ENCODE measurements at regions not wholly inside any gene's neighbourhood (a gene's known extent, or its start where the extent isn't known, plus 50 kb on each side); places are given as distances from the start of the nearest gene placed in this dataset.
"Not testable (repeated sequence)": the region's sequence is repeated elsewhere in the genome, so short reads cannot be mapped to it uniquely, and the experiment has no call there.

GRCh38 chr16:33680791-33681190 is 221.4 kb downstream of the TP53TG3F start:
- H3K27me3 ChIP-seq; H3K9me3 ChIP-seq (replicated peaks); H3K36me3 ChIP-seq; H3K4me3 ChIP-seq; H3K4me1 ChIP-seq; H3K27ac ChIP-seq; DNase-seq: not testable (repeated sequence)

- not testable (repeated sequence) for H3K27me3 ChIP-seq; DNase-seq; H3K27ac ChIP-seq; H3K4me3 ChIP-seq; H3K36me3 ChIP-seq; H3K4me1 ChIP-seq; H3K9me3 ChIP-seq (replicated peaks)
These were observed 240.9 kb downstream of the TP53TG3F start for GRCh38 chr16:33700320-33700719.

GRCh38 chr16:33706845-33707590 is 247.6 kb downstream of the TP53TG3F start:
- H3K4me3 ChIP-seq; H3K9me3 ChIP-seq (replicated peaks); H3K27ac ChIP-seq; H3K4me1 ChIP-seq; H3K27me3 ChIP-seq; H3K36me3 ChIP-seq; DNase-seq: not testable (repeated sequence)

- H3K4me3 ChIP-seq; DNase-seq; H3K36me3 ChIP-seq; H3K27ac ChIP-seq; H3K27me3 ChIP-seq; H3K9me3 ChIP-seq (replicated peaks); H3K4me1 ChIP-seq: not testable (repeated sequence)
These were observed 248.2 kb downstream of the TP53TG3F start for GRCh38 chr16:33707591-33707934.

GRCh38 chr16:33709856-33710695 is 250.7 kb downstream of the TP53TG3F start:
- not testable (repeated sequence) for H3K4me1 ChIP-seq; H3K36me3 ChIP-seq; H3K27me3 ChIP-seq; H3K9me3 ChIP-seq (replicated peaks); DNase-seq; H3K4me3 ChIP-seq; H3K27ac ChIP-seq

- not testable (repeated sequence) for H3K4me1 ChIP-seq; DNase-seq; H3K9me3 ChIP-seq (replicated peaks); H3K27me3 ChIP-seq; H3K4me3 ChIP-seq; H3K36me3 ChIP-seq; H3K27ac ChIP-seq
These were observed 251.3 kb downstream of the TP53TG3F start for GRCh38 chr16:33710696-33711087.

- H3K4me1 ChIP-seq; H3K4me3 ChIP-seq; H3K36me3 ChIP-seq; H3K27ac ChIP-seq; H3K9me3 ChIP-seq (replicated peaks); H3K27me3 ChIP-seq; DNase-seq: not testable (repeated sequence)
These were observed 252.2 kb downstream of the TP53TG3F start for GRCh38 chr16:33711616-33712015.

- DNase-seq; H3K4me3 ChIP-seq; H3K9me3 ChIP-seq (replicated peaks); H3K4me1 ChIP-seq; H3K27me3 ChIP-seq; H3K27ac ChIP-seq; H3K36me3 ChIP-seq: not testable (repeated sequence)
These were observed 252.9 kb downstream of the TP53TG3F start for GRCh38 chr16:33712308-33712707.

- not testable (repeated sequence) for H3K27me3 ChIP-seq; H3K9me3 ChIP-seq (replicated peaks); DNase-seq; H3K4me3 ChIP-seq; H3K27ac ChIP-seq; H3K4me1 ChIP-seq; H3K36me3 ChIP-seq
These were observed 253.7 kb downstream of the TP53TG3F start for GRCh38 chr16:33712851-33713709.

GRCh38 chr16:33713710-33714538 is 254.5 kb downstream of the TP53TG3F start:
- not testable (repeated sequence) for H3K4me3 ChIP-seq; DNase-seq; H3K27ac ChIP-seq; H3K4me1 ChIP-seq; H3K36me3 ChIP-seq; H3K27me3 ChIP-seq; H3K9me3 ChIP-seq (replicated peaks)

GRCh38 chr16:33731167-33731566 is 271.8 kb downstream of the TP53TG3F start:
- not testable (repeated sequence) for H3K27me3 ChIP-seq; H3K9me3 ChIP-seq (replicated peaks); H3K4me3 ChIP-seq; H3K36me3 ChIP-seq; H3K4me1 ChIP-seq; H3K27ac ChIP-seq; DNase-seq

GRCh38 chr16:33734650-33735049 is 275.2 kb downstream of the TP53TG3F start:
- H3K4me3 ChIP-seq; H3K27me3 ChIP-seq; H3K4me1 ChIP-seq; H3K27ac ChIP-seq; H3K9me3 ChIP-seq (replicated peaks); H3K36me3 ChIP-seq: not testable (repeated sequence)
- DNase-seq: peak in 1 of 2 experiments; percentile 1

GRCh38 chr16:33766869-33767765 is 307.7 kb downstream of the TP53TG3F start:
- not testable (repeated sequence) for H3K9me3 ChIP-seq (replicated peaks); H3K27ac ChIP-seq; H3K27me3 ChIP-seq; H3K36me3 ChIP-seq; H3K4me1 ChIP-seq; H3K4me3 ChIP-seq
- peak; percentile 3 to 4 for DNase-seq

GRCh38 chr16:33768710-33769109 is 309.3 kb downstream of the TP53TG3F start:
- not testable (repeated sequence) for H3K4me1 ChIP-seq; H3K9me3 ChIP-seq (replicated peaks); DNase-seq; H3K36me3 ChIP-seq; H3K27ac ChIP-seq; H3K27me3 ChIP-seq; H3K4me3 ChIP-seq

Measured in SJCRH30 (cell line).